Peyer's patch (tissue), 4 donors: ENCODE measurements at regions not wholly inside any gene's neighbourhood (a gene's known extent, or its start where the extent isn't known, plus 50 kb on each side); places are given as distances from the start of the nearest gene placed in this dataset.

ENCODE experiments used
- CTCF ChIP-seq, 6 experiments: fragments of 450-650 bp in 4 of 6; fragments of 200-600 bp in 2 of 6; sonication (generic) in 1 of 6; IDR thresholded peaks; one replicate each; pipeline ENCODE4 v1.5.1; 2017 to 2019; ENCODE audit warnings: antibody characterized with exemption in 6 of 6, mild to moderate bottlenecking in 3 of 6, moderate library complexity in 1 of 6
- POLR2A ChIP-seq, 2 donors: fragments of 450-650 bp; IDR thresholded peaks; one replicate each; pipeline ENCODE4 v1.5.1; 2017; ENCODE audit warnings: antibody characterized with exemption in 2 of 2, mild to moderate bottlenecking in 2 of 2, moderate library complexity in 2 of 2

GRCh38 chr1:67571406-67571805 is 113.6 kb upstream of the GADD45A start:
- TF ChIP-seq CTCF (IDR thresholded peaks at IDR 0.05), result no peak
- no peak for TF ChIP-seq POLR2A (IDR thresholded peaks at IDR 0.05)
